Caco-2 (cell line): ENCODE measurements at regions not wholly inside any gene's neighbourhood (a gene's known extent, or its start where the extent isn't known, plus 50 kb on each side); places are given as distances from the start of the nearest gene placed in this dataset.

ENCODE experiments used
- BruUV-seq: library from RNA; stranded (reverse); fragments of 400-500 nt; replicated peaks from 2 replicates; lab custom pipeline; 2021; lab: Mats Ljungman, UMichigan
- CTCF ChIA-PET: fragments of 300-600 bp; sonication (Branson Sonifier 250); formaldehyde crosslinking; loops from one replicate; lab custom pipeline; 2022; ENCODE audit warnings: antibody characterized with exemption; lab: Charles Lee
- POLR2A ChIA-PET: fragments of 300-600 bp; sonication (Branson Sonifier 250); formaldehyde crosslinking; loops from one replicate; lab custom pipeline; 2022; ENCODE audit warnings: antibody characterized with exemption; lab: Charles Lee
- DNase-seq, 2 experiments: peaks; one replicate each; pipeline versions ENCODE4 v3.0.0 to v3.0.0-alpha.2; 2020 to 2022
- H3K27me3 ChIP-seq: replicated peaks from 2 replicates; pipeline ENCODE4 v1.6.0; 2011; ENCODE audit warnings: low read length; ENCODE audit not compliant: control insufficient read depth, insufficient read depth
- H3K36me3 ChIP-seq: 2 replicates; pipeline ENCODE4 v1.5.1; 2011; ENCODE audit warnings: low read length; ENCODE audit not compliant: control insufficient read depth, insufficient read depth
- H3K4me1 ChIP-seq: fragments of 250-450 bp; sonication (Bioruptor Pico); 2 replicates; pipeline ENCODE4 v1.5.1; 2020; ENCODE audit warnings: mild to moderate bottlenecking
- H3K4me3 ChIP-seq: 2 replicates; pipeline ENCODE4 v1.5.1; 2011; ENCODE audit warnings: low read depth, mild to moderate bottlenecking, control low read depth, low read length
- H3K9me3 ChIP-seq: fragments of 250-450 bp; sonication (Bioruptor Pico); 2 replicates; pipeline ENCODE4 v1.5.1; 2020; ENCODE audit warnings: mild to moderate bottlenecking, moderate library complexity
- H3K27ac Mint-ChIP-seq: one replicate; pipeline ENCODE4 v1.8.0; 2022; ENCODE audit warnings: mixed read lengths; ENCODE audit not compliant: unreplicated experiment
- H3K27me3 Mint-ChIP-seq: one replicate; pipeline ENCODE4 v1.8.0; 2022; ENCODE audit warnings: mixed read lengths; ENCODE audit not compliant: insufficient read depth, unreplicated experiment
- H3K36me3 Mint-ChIP-seq: one replicate; pipeline ENCODE4 v1.8.0; 2022; ENCODE audit warnings: mild to moderate bottlenecking, mixed read lengths; ENCODE audit not compliant: insufficient read depth, unreplicated experiment
- H3K4me1 Mint-ChIP-seq: one replicate; pipeline ENCODE4 v1.8.0; 2022; ENCODE audit warnings: low read depth, mixed read lengths; ENCODE audit not compliant: unreplicated experiment
- H3K4me3 Mint-ChIP-seq: one replicate; pipeline ENCODE4 v1.8.0; 2022; ENCODE audit warnings: mild to moderate bottlenecking, moderate library complexity, mixed read lengths; ENCODE audit not compliant: unreplicated experiment
- H3K9me3 Mint-ChIP-seq: one replicate; pipeline ENCODE4 v1.8.0; 2022; ENCODE audit warnings: mixed read lengths; ENCODE audit not compliant: unreplicated experiment
- intact Hi-C: fragments of 100-400 bp; cut with micrococcal nuclease; formaldehyde crosslinking; loops from one replicate; pipeline ENCODE4 v1.10.0; 2022; ENCODE audit not compliant: unreplicated experiment
- TF ChIP-seq, protein P1 (sequence below), 2 experiments: fragments of 200-600 bp in 1 of 2; IDR thresholded peaks; 1 replicate in 1 of 2; 2 replicates in 1 of 2; pipeline versions ENCODE4 v1.5.1 to v1.8.0; 2011 to 2022; ENCODE audit warnings: antibody characterized with exemption in 1 of 2, control low read depth in 1 of 2, inconsistent platforms in 1 of 2, low read depth in 1 of 2, low read length in 1 of 2, mild to moderate bottlenecking in 1 of 2, moderate library complexity in 1 of 2; ENCODE audit not compliant: insufficient read depth in 1 of 2, severe bottlenecking in 1 of 2, unreplicated experiment in 1 of 2

DNA sequence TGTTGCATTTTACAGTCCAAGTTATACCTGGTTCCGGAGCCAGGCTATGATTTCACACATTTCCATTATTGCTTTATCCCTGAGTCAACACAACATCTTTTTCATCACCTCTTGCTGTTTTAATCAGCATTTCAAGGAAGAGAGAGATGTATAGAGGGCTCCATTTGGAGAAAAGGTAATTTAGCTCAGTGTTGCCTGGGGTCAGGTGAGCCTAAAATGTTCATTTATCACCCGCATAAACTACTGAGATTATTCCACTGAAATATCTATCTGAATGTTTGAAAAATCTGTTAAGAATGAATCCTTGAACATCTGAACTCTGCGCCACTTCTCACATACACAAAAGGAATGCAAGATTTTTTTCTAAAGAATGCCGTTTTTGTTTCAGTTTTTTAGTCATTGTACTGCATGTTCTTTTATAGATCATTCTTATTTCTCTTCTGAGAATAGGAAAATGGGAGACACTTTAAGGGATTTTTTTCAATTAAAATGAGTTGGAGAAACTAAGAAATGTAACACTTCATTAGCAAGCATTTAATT lies 51.5 kb upstream of the AGTR1 start:
- no peak overlapping the region for H3K4me3 ChIP-seq
- Mint-ChIP-seq H3K27me3 (no peaks in the 10 kb centered on the region), H3K4me1 (no peaks in the 10 kb centered on the region), H3K4me3 (no peak overlapping the region), H3K27ac (no peak overlapping the region), H3K9me3 (no peaks in the 10 kb centered on the region), H3K36me3 (no peaks in the 10 kb centered on the region)
- DNase-seq: no peak
- no peaks in the 10 kb centered on the region for H3K9me3 ChIP-seq
- H3K36me3 ChIP-seq: no peaks in the 10 kb centered on the region
- no peaks in the 10 kb centered on the region for H3K27me3 ChIP-seq
- TF ChIP-seq, protein P1, sequence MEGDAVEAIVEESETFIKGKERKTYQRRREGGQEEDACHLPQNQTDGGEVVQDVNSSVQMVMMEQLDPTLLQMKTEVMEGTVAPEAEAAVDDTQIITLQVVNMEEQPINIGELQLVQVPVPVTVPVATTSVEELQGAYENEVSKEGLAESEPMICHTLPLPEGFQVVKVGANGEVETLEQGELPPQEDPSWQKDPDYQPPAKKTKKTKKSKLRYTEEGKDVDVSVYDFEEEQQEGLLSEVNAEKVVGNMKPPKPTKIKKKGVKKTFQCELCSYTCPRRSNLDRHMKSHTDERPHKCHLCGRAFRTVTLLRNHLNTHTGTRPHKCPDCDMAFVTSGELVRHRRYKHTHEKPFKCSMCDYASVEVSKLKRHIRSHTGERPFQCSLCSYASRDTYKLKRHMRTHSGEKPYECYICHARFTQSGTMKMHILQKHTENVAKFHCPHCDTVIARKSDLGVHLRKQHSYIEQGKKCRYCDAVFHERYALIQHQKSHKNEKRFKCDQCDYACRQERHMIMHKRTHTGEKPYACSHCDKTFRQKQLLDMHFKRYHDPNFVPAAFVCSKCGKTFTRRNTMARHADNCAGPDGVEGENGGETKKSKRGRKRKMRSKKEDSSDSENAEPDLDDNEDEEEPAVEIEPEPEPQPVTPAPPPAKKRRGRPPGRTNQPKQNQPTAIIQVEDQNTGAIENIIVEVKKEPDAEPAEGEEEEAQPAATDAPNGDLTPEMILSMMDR (IDR thresholded peaks at IDR 0.05; ENCODE audit: insufficient read depth in 1 of 2, low read depth in 1 of 2, low read length in 1 of 2, severe bottlenecking in 1 of 2, unreplicated experiment in 1 of 2): no peak
- no TSS peak for BruUV-seq
- ChIA-PET CTCF (no interaction called here), POLR2A (no interaction called here)
- intact Hi-C loops: no loop called here
- no peaks in the 10 kb centered on the region for H3K4me1 ChIP-seq
